HUES48 (cell line): ENCODE measurements at regions not wholly inside any gene's neighbourhood (a gene's known extent, or its start where the extent isn't known, plus 50 kb on each side); places are given as distances from the start of the nearest gene placed in this dataset.
"Not testable (repeated sequence)": the region's sequence is repeated elsewhere in the genome, so short reads cannot be mapped to it uniquely, and the experiment has no call there.

Experiments
- H3K27ac ChIP-seq: one replicate; pipeline ENCODE4 v1.7.0; 2013; ENCODE audit warnings: low read depth, low read length, inconsistent platforms
- H3K27me3 ChIP-seq: 2 replicates; pipeline ENCODE4 v1.6.1; 2013; ENCODE audit warnings: mild to moderate bottlenecking, low read length; ENCODE audit not compliant: control insufficient read depth, insufficient read depth
- H3K36me3 ChIP-seq: 2 replicates; pipeline ENCODE4 v1.6.1; 2013; ENCODE audit warnings: low read length; ENCODE audit not compliant: control insufficient read depth, insufficient read depth
- H3K4me1 ChIP-seq: 2 replicates; pipeline ENCODE4 v1.6.1; 2013; ENCODE audit warnings: mild to moderate bottlenecking, low read length; ENCODE audit not compliant: control insufficient read depth, insufficient read depth
- H3K4me3 ChIP-seq: 2 replicates; pipeline ENCODE4 v1.5.1; 2013; ENCODE audit warnings: mild to moderate bottlenecking, low read depth, low read length
- H3K9ac ChIP-seq: 2 replicates; pipeline ENCODE4 v1.6.1; 2013; ENCODE audit warnings: mild to moderate bottlenecking, low read depth, low read length, moderate library complexity
- H3K9me3 ChIP-seq: 2 replicates; pipeline ENCODE4 v1.6.1; 2013; ENCODE audit warnings: low read length; ENCODE audit not compliant: control insufficient read depth, insufficient read depth

- Histone ChIP-seq H3K4me1 (no peaks in the 10 kb centered on the region), H3K4me3 (no peak overlapping the region), H3K27me3 (no peaks in the 10 kb centered on the region), H3K9ac (no peak overlapping the region), H3K27ac (no peak overlapping the region), H3K36me3 (no peaks in the 10 kb centered on the region), H3K9me3 (no peaks in the 10 kb centered on the region)
Observed at GRCh38 chr10:53069013-53069412, 296.4 kb upstream of the MBL2 start.

- H3K9ac ChIP-seq = no peak overlapping the region
- no peaks in the 10 kb centered on the region for H3K27me3 ChIP-seq
- H3K4me3 ChIP-seq = no peak overlapping the region
- H3K4me1 ChIP-seq = no peaks in the 10 kb centered on the region
- H3K36me3 ChIP-seq = no peaks in the 10 kb centered on the region
- H3K9me3 ChIP-seq = no peaks in the 10 kb centered on the region
- no peak overlapping the region for H3K27ac ChIP-seq
Observed at GRCh38 chr10:53064614-53065013, 292.0 kb upstream of the MBL2 start.

- Histone ChIP-seq H3K4me1 (no peaks in the 10 kb centered on the region), H3K4me3 (no peak overlapping the region), H3K27me3 (no peaks in the 10 kb centered on the region), H3K9me3 (no peaks in the 10 kb centered on the region), H3K27ac (no peak overlapping the region), H3K9ac (no peak overlapping the region), H3K36me3 (no peaks in the 10 kb centered on the region)
Observed at GRCh38 chr10:53063805-53064204, 291.2 kb upstream of the MBL2 start.

- H3K4me3 ChIP-seq = no peak overlapping the region
- no peaks in the 10 kb centered on the region for H3K9me3 ChIP-seq
- H3K36me3 ChIP-seq = no peaks in the 10 kb centered on the region
- no peak overlapping the region for H3K9ac ChIP-seq
- H3K27me3 ChIP-seq = no peaks in the 10 kb centered on the region
- H3K27ac ChIP-seq = no peak overlapping the region
- H3K4me1 ChIP-seq = no peaks in the 10 kb centered on the region
Observed at GRCh38 chr10:53052521-53053164, 280.1 kb upstream of the MBL2 start.

GRCh38 chr10:53045315-53045714, 272.7 kb upstream of the MBL2 start:
- no peaks in the 10 kb centered on the region for H3K27me3 ChIP-seq
- H3K27ac ChIP-seq = no peak overlapping the region
- no peak overlapping the region for H3K4me3 ChIP-seq
- no peaks in the 10 kb centered on the region for H3K9me3 ChIP-seq
- no peak overlapping the region for H3K9ac ChIP-seq
- peaks cover 4% of the 10 kb centered on the region; the same call in 1 of the 2 replicates for H3K4me1 ChIP-seq
- no peaks in the 10 kb centered on the region for H3K36me3 ChIP-seq

- not testable (repeated sequence) for H3K27ac ChIP-seq, H3K9me3 ChIP-seq, H3K4me3 ChIP-seq, H3K9ac ChIP-seq, H3K36me3 ChIP-seq, H3K4me1 ChIP-seq, H3K27me3 ChIP-seq
Observed at GRCh38 chr10:53035823-53036222, 263.2 kb upstream of the MBL2 start.

GRCh38 chr10:53033396-53033795, 260.8 kb upstream of the MBL2 start:
- H3K36me3 ChIP-seq = no peaks in the 10 kb centered on the region
- no peak overlapping the region for H3K9ac ChIP-seq
- H3K9me3 ChIP-seq = no peaks in the 10 kb centered on the region
- no peak overlapping the region for H3K27ac ChIP-seq
- H3K4me1 ChIP-seq = peaks cover 20% of the 10 kb centered on the region
- no peaks in the 10 kb centered on the region for H3K27me3 ChIP-seq
- H3K4me3 ChIP-seq = no peak overlapping the region

GRCh38 chr10:53029872-53030849, 257.6 kb upstream of the MBL2 start:
- H3K27me3 ChIP-seq, H3K9me3 ChIP-seq, H3K4me3 ChIP-seq, H3K9ac ChIP-seq, H3K36me3 ChIP-seq: not testable (repeated sequence)
- Histone ChIP-seq H3K4me1 (peaks cover 24% of the 10 kb centered on the region), H3K27ac (peak overlapping the region; percentile 69)

- H3K4me3 ChIP-seq = no peak overlapping the region
- H3K9me3 ChIP-seq = no peaks in the 10 kb centered on the region
- H3K27ac ChIP-seq = peak overlapping the region; percentile 40
- no peak overlapping the region for H3K9ac ChIP-seq
- H3K4me1 ChIP-seq = peaks cover 24% of the 10 kb centered on the region
- H3K36me3 ChIP-seq = no peaks in the 10 kb centered on the region
- no peaks in the 10 kb centered on the region for H3K27me3 ChIP-seq
Observed at GRCh38 chr10:53029449-53029848, 256.9 kb upstream of the MBL2 start.

GRCh38 chr10:53025765-53026164, 253.2 kb upstream of the MBL2 start:
- not testable (repeated sequence) for H3K4me3 ChIP-seq, H3K36me3 ChIP-seq, H3K9me3 ChIP-seq, H3K27ac ChIP-seq, H3K27me3 ChIP-seq, H3K9ac ChIP-seq
- H3K4me1 ChIP-seq = peaks cover 36% of the 10 kb centered on the region

- H3K4me1 ChIP-seq = peaks cover 31% of the 10 kb centered on the region
- no peak overlapping the region for H3K9ac ChIP-seq
- H3K9me3 ChIP-seq = no peaks in the 10 kb centered on the region
- H3K27ac ChIP-seq = no peak overlapping the region
- H3K27me3 ChIP-seq = no peaks in the 10 kb centered on the region
- H3K36me3 ChIP-seq = no peaks in the 10 kb centered on the region
- H3K4me3 ChIP-seq = no peak overlapping the region
Observed at GRCh38 chr10:53025172-53025711, 252.7 kb upstream of the MBL2 start.
